SK-N-SH (cell line): ENCODE measurements at regions not wholly inside any gene's neighbourhood (a gene's known extent, or its start where the extent isn't known, plus 50 kb on each side); places are given as distances from the start of the nearest gene placed in this dataset.

ENCODE experiments used
- CTCF ChIP-seq: fragments of 200-600 bp; sonication (generic); IDR thresholded peaks from 2 replicates; pipeline ENCODE4 v1.6.1; 2017; ENCODE audit warnings: antibody characterized with exemption, mild to moderate bottlenecking, moderate library complexity
- ELF1 ChIP-seq: IDR thresholded peaks from 2 replicates; pipeline ENCODE4 v1.4.0; 2012
- FOXM1 ChIP-seq: IDR thresholded peaks from 2 replicates; pipeline ENCODE4 v1.4.0; 2012; ENCODE audit warnings: low read depth, mild to moderate bottlenecking
- GATA2 ChIP-seq: sonication (generic); formaldehyde crosslinking; IDR thresholded peaks from 2 replicates; pipeline ENCODE4 v1.5.0; 2020; ENCODE audit warnings: mild to moderate bottlenecking, missing genetic modification reagents
- POLR2AphosphoS5 ChIP-seq: IDR thresholded peaks from 2 replicates; pipeline ENCODE4 v1.6.1; 2012; ENCODE audit warnings: low read depth, low read length
- RXRA ChIP-seq: IDR thresholded peaks from 2 replicates; pipeline ENCODE4 v1.4.0; 2012; ENCODE audit warnings: low read depth, mild to moderate bottlenecking, borderline replicate concordance
- YY1 ChIP-seq: IDR thresholded peaks from 2 replicates; pipeline ENCODE4 v1.4.0; 2012; ENCODE audit warnings: low read depth, mild to moderate bottlenecking
- TF ChIP-seq, protein P1 (sequence below): IDR thresholded peaks from 2 replicates; pipeline ENCODE4 v1.4.0; 2012; ENCODE audit warnings: low read depth, borderline replicate concordance
- TF ChIP-seq, protein P2 (sequence below): IDR thresholded peaks from 2 replicates; pipeline ENCODE4 v1.4.0; 2012; ENCODE audit warnings: low read depth
- TF ChIP-seq, protein P3 (sequence below): IDR thresholded peaks from 2 replicates; pipeline ENCODE4 v1.4.0; 2012; ENCODE audit warnings: low read depth, borderline replicate concordance
- TF ChIP-seq, protein P4 (sequence below): fragments of 150-350 bp; IDR thresholded peaks from 2 replicates; pipeline ENCODE4 v1.6.1; 2017; ENCODE audit warnings: antibody characterized with exemption, low read length, low read depth, borderline replicate concordance
- TF ChIP-seq, protein P5 (sequence below): IDR thresholded peaks from 2 replicates; pipeline ENCODE4; 2012

DNA sequence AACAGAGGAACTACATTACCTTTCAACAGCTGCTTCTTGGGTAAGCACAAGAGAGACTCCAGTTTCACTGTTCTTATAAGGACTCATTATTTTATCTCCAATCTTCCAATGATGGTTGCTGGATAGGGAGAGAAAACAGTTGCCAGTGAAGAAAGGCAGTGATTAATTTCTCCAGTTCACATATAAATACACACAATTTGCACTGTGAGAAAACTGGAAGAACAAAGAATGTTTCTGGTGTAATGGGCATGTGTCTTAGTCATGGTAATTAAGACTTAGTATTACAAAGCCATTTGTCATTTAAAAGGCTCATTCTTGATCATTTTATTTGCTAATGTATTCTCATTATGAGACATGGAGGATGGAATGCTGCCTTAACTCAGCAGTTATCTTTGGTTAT lies 78.0 kb upstream of the FAR2 start:
- TF ChIP-seq, protein P1, sequence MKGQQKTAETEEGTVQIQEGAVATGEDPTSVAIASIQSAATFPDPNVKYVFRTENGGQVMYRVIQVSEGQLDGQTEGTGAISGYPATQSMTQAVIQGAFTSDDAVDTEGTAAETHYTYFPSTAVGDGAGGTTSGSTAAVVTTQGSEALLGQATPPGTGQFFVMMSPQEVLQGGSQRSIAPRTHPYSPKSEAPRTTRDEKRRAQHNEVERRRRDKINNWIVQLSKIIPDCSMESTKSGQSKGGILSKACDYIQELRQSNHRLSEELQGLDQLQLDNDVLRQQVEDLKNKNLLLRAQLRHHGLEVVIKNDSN: no peak
- no peak for TF ChIP-seq CTCF
- TF ChIP-seq, protein P2, sequence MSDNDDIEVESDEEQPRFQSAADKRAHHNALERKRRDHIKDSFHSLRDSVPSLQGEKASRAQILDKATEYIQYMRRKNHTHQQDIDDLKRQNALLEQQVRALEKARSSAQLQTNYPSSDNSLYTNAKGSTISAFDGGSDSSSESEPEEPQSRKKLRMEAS: no peak
- no peak for TF ChIP-seq YY1
- no peak for TF ChIP-seq GATA2 (CRISPR knock-in tag)
- TF ChIP-seq, protein P3, sequence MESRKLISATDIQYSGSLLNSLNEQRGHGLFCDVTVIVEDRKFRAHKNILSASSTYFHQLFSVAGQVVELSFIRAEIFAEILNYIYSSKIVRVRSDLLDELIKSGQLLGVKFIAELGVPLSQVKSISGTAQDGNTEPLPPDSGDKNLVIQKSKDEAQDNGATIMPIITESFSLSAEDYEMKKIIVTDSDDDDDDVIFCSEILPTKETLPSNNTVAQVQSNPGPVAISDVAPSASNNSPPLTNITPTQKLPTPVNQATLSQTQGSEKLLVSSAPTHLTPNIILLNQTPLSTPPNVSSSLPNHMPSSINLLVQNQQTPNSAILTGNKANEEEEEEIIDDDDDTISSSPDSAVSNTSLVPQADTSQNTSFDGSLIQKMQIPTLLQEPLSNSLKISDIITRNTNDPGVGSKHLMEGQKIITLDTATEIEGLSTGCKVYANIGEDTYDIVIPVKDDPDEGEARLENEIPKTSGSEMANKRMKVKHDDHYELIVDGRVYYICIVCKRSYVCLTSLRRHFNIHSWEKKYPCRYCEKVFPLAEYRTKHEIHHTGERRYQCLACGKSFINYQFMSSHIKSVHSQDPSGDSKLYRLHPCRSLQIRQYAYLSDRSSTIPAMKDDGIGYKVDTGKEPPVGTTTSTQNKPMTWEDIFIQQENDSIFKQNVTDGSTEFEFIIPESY: no peak
- no peak for TF ChIP-seq FOXM1
- no peak for TF ChIP-seq POLR2AphosphoS5
- TF ChIP-seq RXRA: no peak
- TF ChIP-seq, protein P4, sequence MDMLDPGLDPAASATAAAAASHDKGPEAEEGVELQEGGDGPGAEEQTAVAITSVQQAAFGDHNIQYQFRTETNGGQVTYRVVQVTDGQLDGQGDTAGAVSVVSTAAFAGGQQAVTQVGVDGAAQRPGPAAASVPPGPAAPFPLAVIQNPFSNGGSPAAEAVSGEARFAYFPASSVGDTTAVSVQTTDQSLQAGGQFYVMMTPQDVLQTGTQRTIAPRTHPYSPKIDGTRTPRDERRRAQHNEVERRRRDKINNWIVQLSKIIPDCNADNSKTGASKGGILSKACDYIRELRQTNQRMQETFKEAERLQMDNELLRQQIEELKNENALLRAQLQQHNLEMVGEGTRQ: no peak
- TF ChIP-seq ELF1: no peak
- TF ChIP-seq, protein P5, sequence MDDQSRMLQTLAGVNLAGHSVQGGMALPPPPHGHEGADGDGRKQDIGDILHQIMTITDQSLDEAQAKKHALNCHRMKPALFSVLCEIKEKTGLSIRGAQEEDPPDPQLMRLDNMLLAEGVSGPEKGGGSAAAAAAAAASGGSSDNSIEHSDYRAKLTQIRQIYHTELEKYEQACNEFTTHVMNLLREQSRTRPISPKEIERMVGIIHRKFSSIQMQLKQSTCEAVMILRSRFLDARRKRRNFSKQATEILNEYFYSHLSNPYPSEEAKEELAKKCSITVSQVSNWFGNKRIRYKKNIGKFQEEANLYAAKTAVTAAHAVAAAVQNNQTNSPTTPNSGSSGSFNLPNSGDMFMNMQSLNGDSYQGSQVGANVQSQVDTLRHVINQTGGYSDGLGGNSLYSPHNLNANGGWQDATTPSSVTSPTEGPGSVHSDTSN: no peak
